NCI-H2227 (cell line): ENCODE measurements at regions not wholly inside any gene's neighbourhood (a gene's known extent, or its start where the extent isn't known, plus 50 kb on each side); places are given as distances from the start of the nearest gene placed in this dataset.
"Not testable (repeated sequence)": the region's sequence is repeated elsewhere in the genome, so short reads cannot be mapped to it uniquely, and the experiment has no call there.

Experiments
- DNase-seq: peaks from one replicate; lab custom pipeline; 2025; ENCODE audit not compliant: unreplicated experiment; lab: John Stamatoyannopoulos, UW

- DNase-seq = no peak
Measured at GRCh38 chr9:33690143-33690933, 105.0 kb upstream of the PRSS3 start.

GRCh38 chr9:33695299-33695698, 100.1 kb upstream of the PRSS3 start:
- no peak for DNase-seq

GRCh38 chr9:33695856-33696255, 99.5 kb upstream of the PRSS3 start:
- DNase-seq = no peak

- no peak for DNase-seq
Measured at GRCh38 chr9:33697171-33697570, 98.2 kb upstream of the PRSS3 start.

- no peak for DNase-seq
Measured at GRCh38 chr9:33698267-33698666, 97.1 kb upstream of the PRSS3 start.

GRCh38 chr9:33700940-33701339, 94.4 kb upstream of the PRSS3 start:
- DNase-seq = not testable (repeated sequence)

GRCh38 chr9:33703430-33704102, 91.8 kb upstream of the PRSS3 start:
- no peak for DNase-seq

- not testable (repeated sequence) for DNase-seq
Measured at GRCh38 chr9:33705440-33705839, 89.9 kb upstream of the PRSS3 start.

GRCh38 chr9:33708441-33708840, 86.9 kb upstream of the PRSS3 start:
- DNase-seq = no peak

GRCh38 chr9:33709269-33709668, 86.1 kb upstream of the PRSS3 start:
- no peak for DNase-seq

GRCh38 chr9:33711418-33711817, 83.9 kb upstream of the PRSS3 start:
- not testable (repeated sequence) for DNase-seq

- DNase-seq = no peak
Measured at GRCh38 chr9:33714989-33715388, 80.4 kb upstream of the PRSS3 start.

- no peak for DNase-seq
Measured at GRCh38 chr9:33718987-33719386, 76.4 kb upstream of the PRSS3 start.

GRCh38 chr9:33719581-33720374, 75.6 kb upstream of the PRSS3 start:
- peak; percentile 3 for DNase-seq

GRCh38 chr9:33721674-33722358, 73.5 kb upstream of the PRSS3 start:
- peak; percentile 89 for DNase-seq

- DNase-seq = no peak
Measured at GRCh38 chr9:33722359-33722675, 73.0 kb upstream of the PRSS3 start.

GRCh38 chr9:33728613-33729012, 66.7 kb upstream of the PRSS3 start:
- no peak for DNase-seq

- no peak for DNase-seq
Measured at GRCh38 chr9:33731142-33731541, 64.2 kb upstream of the PRSS3 start.

GRCh38 chr9:33731625-33732024, 63.7 kb upstream of the PRSS3 start:
- DNase-seq = no peak

GRCh38 chr9:33734247-33734940, 61.0 kb upstream of the PRSS3 start:
- DNase-seq = not testable (repeated sequence)
